DND-41 (cell line): ENCODE measurements at regions not wholly inside any gene's neighbourhood (a gene's known extent, or its start where the extent isn't known, plus 50 kb on each side); places are given as distances from the start of the nearest gene placed in this dataset.

Experiments used
- CTCF ChIP-seq: IDR thresholded peaks from 2 replicates; pipeline ENCODE4 v1.5.1; 2012; ENCODE audit warnings: borderline replicate concordance, low read length, moderate library complexity, mild to moderate bottlenecking; ENCODE audit not compliant: poor library complexity, severe bottlenecking; ENCODE audit errors: extremely low read depth
- EZH2 ChIP-seq: IDR thresholded peaks from 3 replicates; pipeline ENCODE4 v1.6.1; 2012; ENCODE audit warnings: borderline replicate concordance, low read depth, mild to moderate bottlenecking, moderate library complexity, low read length, inconsistent platforms; ENCODE audit not compliant: severe bottlenecking

GRCh38 chr9:14365670-14366069 lies 51.7 kb upstream of the NFIB start:
- TF ChIP-seq EZH2 (no peak), CTCF (no peak)
